ENCODE measurements at regions not wholly inside any gene's neighbourhood (a gene's known extent, or its start where the extent isn't known, plus 50 kb on each side); places are given as distances from the start of the nearest gene placed in this dataset.

- TF ChIP-seq CTCF (IDR thresholded peaks at IDR 0.05; ENCODE audit: insufficient read depth, low read length, poor library complexity, severe bottlenecking) = no peak
- H3K27me3 ChIP-seq (replicated peaks; ENCODE audit: control insufficient read depth, insufficient read depth, low read length) = peaks cover 1% of the 10 kb centered on the region
- no peak overlapping the region for H3K4me3 ChIP-seq (replicated peaks; ENCODE audit: low read depth, low read length)
- DNase-seq (ENCODE audit: extremely low read depth, insufficient read length) = no peak
- no peaks in the 10 kb centered on the region for H3K36me3 ChIP-seq (ENCODE audit: control insufficient read depth, insufficient read depth, low read length)
These were observed 272.2 kb upstream of the DMRT1 start for GRCh38 chr9:569296-569695.

DNA sequence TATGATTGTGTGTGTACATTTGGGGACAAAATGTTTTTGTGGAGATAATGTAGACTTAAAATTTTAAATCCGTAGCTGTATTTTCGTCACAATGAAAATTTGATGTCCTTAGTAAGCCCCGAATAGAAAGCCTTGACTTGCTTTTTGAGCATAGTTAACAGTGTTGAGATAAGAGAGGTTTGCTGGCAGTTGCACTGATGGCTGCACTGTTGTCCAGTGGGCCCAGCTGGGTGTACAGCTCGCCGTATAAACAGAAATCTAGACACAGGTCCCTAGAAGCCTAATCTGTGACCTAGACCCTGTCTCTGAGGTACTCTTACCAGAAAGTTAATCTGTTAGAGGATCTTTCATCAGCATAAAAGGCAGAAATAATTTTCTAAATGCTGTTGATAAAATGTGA is 271.3 kb upstream of the DMRT1 start:
- no peak for DNase-seq (ENCODE audit: extremely low read depth, insufficient read length)
- TF ChIP-seq CTCF (IDR thresholded peaks at IDR 0.05; ENCODE audit: insufficient read depth, low read length, poor library complexity, severe bottlenecking) = no peak
- H3K36me3 ChIP-seq (ENCODE audit: control insufficient read depth, insufficient read depth, low read length) = no peaks in the 10 kb centered on the region
- H3K27me3 ChIP-seq (replicated peaks; ENCODE audit: control insufficient read depth, insufficient read depth, low read length) = peaks cover 1% of the 10 kb centered on the region
- no peak overlapping the region for H3K4me3 ChIP-seq (replicated peaks; ENCODE audit: low read depth, low read length)

- TF ChIP-seq CTCF (IDR thresholded peaks at IDR 0.05; ENCODE audit: insufficient read depth, low read length, poor library complexity, severe bottlenecking) = no peak
- Histone ChIP-seq H3K27me3 (replicated peaks; ENCODE audit: control insufficient read depth, insufficient read depth, low read length) (peaks cover 1% of the 10 kb centered on the region), H3K4me3 (replicated peaks; ENCODE audit: low read depth, low read length) (no peak overlapping the region), H3K36me3 (ENCODE audit: control insufficient read depth, insufficient read depth, low read length) (no peaks in the 10 kb centered on the region)
- no peak for DNase-seq (ENCODE audit: extremely low read depth, insufficient read length)
These were observed 270.4 kb upstream of the DMRT1 start for GRCh38 chr9:571066-571465.

GRCh38 chr9:571741-572140 is 269.8 kb upstream of the DMRT1 start:
- no peak for DNase-seq (ENCODE audit: extremely low read depth, insufficient read length)
- Histone ChIP-seq H3K36me3 (ENCODE audit: control insufficient read depth, insufficient read depth, low read length) (no peaks in the 10 kb centered on the region), H3K27me3 (replicated peaks; ENCODE audit: control insufficient read depth, insufficient read depth, low read length) (peaks cover 1% of the 10 kb centered on the region), H3K4me3 (replicated peaks; ENCODE audit: low read depth, low read length) (no peak overlapping the region)
- no peak for TF ChIP-seq CTCF (IDR thresholded peaks at IDR 0.05; ENCODE audit: insufficient read depth, low read length, poor library complexity, severe bottlenecking)

- H3K36me3 ChIP-seq (ENCODE audit: control insufficient read depth, insufficient read depth, low read length) = no peaks in the 10 kb centered on the region
- DNase-seq (ENCODE audit: extremely low read depth, insufficient read length) = no peak
- peaks cover 1% of the 10 kb centered on the region for H3K27me3 ChIP-seq (replicated peaks; ENCODE audit: control insufficient read depth, insufficient read depth, low read length)
- no peak overlapping the region for H3K4me3 ChIP-seq (replicated peaks; ENCODE audit: low read depth, low read length)
- no peak for TF ChIP-seq CTCF (IDR thresholded peaks at IDR 0.05; ENCODE audit: insufficient read depth, low read length, poor library complexity, severe bottlenecking)
These were observed 267.6 kb upstream of the DMRT1 start for GRCh38 chr9:573691-574410.

DNA sequence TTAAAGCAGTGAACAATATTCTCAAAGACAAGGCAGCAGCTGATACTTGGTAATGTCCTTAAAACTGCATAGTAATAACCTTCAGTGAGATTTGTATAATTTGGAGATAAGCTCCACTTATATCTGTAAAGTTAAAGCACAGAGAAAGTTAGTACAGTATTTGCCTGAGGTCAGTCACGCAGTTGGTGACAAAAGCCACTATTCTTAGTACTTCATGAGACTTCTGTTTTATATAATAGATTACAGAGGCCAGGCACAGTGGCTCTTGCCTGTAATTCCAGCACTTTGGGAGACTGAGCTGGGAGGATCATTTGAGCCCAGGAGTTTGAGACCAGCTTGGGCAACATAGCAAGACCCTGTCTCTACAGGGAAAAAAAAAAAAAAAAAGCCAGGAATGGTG is 266.4 kb upstream of the DMRT1 start:
- Histone ChIP-seq H3K4me3 (replicated peaks; ENCODE audit: low read depth, low read length) (no peak overlapping the region), H3K36me3 (ENCODE audit: control insufficient read depth, insufficient read depth, low read length) (no peaks in the 10 kb centered on the region), H3K27me3 (replicated peaks; ENCODE audit: control insufficient read depth, insufficient read depth, low read length) (peaks cover 1% of the 10 kb centered on the region)
- no peak for TF ChIP-seq CTCF (IDR thresholded peaks at IDR 0.05; ENCODE audit: insufficient read depth, low read length, poor library complexity, severe bottlenecking)
- no peak for DNase-seq (ENCODE audit: extremely low read depth, insufficient read length)
